Fibroblast of skin of left biceps (primary cell): ENCODE measurements at regions not wholly inside any gene's neighbourhood (a gene's known extent, or its start where the extent isn't known, plus 50 kb on each side); places are given as distances from the start of the nearest gene placed in this dataset.
"Not testable (repeated sequence)": the region's sequence is repeated elsewhere in the genome, so short reads cannot be mapped to it uniquely, and the experiment has no call there.

Source experiments
- DNase-seq, 2 experiments: peaks; one replicate each; pipeline ENCODE4 v3.0.0-alpha.2; 2013; ENCODE audit warnings: low read depth in 2 of 2

DNA sequence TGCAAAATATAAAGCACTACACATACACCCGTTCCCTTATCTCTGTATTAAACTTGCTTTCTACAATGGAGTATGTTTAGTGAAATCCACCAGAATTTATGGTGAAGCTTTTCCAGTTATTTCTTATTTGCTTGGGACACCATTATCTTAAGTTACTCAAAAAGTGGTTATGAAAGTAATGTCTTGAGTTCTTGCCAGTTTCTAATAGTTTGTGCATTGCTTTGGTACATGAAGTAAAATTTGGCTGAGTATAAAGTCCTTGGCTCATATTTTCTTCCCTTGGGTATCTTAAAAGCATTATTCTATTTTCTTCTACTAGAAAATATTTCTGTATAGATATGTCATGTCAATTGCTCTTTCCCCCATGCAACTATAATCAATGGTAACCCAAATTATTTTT is 85.2 kb downstream of the POLR1F start:
- DNase-seq = peak in 1 of 2 experiments; percentile 1

DNA sequence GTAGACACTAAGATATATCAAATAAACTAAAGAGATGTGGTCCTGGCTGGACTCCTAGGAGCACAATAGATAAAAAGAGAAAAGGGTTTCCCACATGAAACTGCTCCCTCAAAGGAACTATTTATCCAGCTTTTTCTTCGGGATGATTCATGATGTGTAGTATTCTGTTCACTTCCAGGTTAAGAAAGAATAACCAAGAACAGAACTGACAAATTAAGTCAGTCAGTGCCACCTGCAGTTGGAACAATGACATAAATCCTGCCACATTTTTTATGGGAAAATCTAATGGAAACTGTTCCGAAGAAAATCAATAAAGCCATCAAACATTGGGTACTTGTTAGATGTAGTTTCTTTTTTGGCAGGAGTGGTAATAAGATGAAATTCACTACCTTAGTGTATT is 87.1 kb downstream of the POLR1F start:
- DNase-seq = no peak

DNA sequence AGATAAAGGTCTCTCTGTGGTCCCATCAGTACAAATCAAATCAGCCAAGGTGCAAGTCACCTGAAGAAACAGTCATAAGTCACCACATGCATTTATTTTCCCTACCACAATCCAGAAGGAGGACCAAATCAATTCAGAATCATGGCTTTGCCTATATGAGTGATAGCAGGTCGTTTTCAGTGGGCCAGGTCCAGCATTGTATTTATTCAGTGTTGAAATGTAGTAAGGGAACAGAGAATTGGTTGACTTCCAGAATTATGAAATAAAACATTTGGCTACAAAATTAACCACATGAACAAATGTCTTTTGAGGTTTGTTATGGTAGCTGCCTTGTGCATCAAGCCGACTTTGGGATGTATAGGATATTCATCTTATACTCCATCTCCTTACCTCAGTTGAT is 88.4 kb downstream of the POLR1F start:
- no peak for DNase-seq

GRCh38 chr7:19619122-19619521 is 89.7 kb downstream of the POLR1F start:
- no peak for DNase-seq

GRCh38 chr7:19617901-19618300 is 90.9 kb downstream of the POLR1F start:
- DNase-seq = no peak

GRCh38 chr7:19610194-19610943 is 98.5 kb downstream of the POLR1F start:
- no peak for DNase-seq

DNA sequence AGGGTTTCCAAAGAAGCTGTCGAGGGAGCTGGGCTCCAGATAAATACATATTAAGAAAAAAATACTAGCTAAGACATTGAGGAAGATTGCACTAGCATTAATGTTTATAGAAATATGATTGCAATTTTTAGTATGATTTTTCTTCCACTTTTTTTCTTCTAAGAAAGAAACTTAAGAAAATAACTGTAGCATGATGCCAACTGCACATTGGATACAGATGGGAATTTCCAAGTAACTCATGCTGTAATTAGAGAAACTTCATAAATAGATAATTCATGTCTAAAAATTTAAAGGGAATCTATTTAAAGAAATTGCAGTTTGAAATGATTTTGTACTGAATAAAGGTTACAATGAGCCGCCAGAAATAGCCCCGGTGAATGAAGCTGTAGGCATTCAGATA is 119.4 kb downstream of the POLR1F start:
- no peak for DNase-seq

DNA sequence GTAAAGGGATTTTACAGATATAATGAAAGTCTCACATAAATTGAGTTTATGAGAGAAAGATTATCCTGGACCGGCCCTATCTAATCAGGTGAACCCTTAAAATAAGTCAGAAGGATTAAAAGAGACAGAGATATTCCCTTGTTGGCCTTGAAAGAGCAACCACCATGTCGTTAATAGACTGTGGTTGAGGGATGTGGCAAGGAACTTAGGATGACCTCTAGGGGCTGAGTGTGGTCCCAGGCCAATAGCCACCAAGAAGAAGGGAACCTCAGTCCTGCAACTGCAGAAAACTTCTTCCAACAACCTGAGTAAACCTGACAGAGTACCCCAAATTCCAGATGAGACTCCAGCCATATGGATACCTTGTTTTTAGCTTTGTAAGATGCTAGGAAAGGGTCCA is 121.5 kb downstream of the POLR1F start:
- DNase-seq = no peak

DNA sequence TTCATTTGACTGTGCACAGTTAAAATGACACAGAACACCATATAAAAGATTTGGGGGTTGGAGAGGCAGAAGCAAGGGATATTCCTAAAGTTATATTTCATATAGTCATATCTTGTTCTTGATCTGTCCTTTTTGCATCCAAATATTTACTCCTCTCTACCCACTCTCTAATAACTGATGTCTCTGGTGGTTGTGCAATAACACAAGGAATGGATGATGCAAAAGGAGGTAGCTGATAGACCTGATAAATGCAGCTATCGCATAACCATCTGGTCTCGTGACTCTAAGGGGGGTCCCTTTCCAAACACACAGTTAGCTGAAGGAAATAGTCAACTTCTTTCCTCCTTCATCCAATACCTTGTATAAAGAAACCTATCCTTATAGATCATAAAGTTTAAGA is 123.1 kb downstream of the POLR1F start:
- no peak for DNase-seq

DNA sequence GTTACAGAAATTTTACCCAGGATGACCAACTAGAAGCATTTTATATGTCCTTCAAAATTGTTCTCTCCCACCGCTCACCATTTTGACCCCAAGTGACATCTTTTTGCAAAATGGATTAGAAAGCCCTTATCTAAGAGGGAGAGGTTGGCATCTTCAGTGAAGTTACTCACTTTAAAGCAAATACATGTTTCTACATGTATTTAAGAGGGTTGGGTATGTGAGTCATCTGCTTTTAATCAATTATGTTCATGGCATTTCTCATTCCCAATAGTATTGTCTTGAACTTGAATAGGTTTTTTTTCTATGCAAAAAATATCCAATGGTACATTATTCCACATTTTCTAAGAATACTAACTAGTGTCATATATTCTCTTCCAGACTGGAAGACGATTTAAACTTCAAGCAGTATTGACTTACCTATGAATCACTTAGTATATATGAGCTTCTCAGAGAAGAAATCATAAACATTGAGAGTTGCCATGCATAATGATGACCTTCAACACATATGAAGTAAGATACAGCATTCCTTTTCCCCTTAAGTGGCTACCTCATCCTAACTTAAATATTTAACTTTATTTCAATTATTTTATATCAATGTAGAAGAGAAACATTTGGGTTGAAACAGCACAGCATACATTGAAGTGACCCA is 132.8 kb downstream of the POLR1F start:
- no peak for DNase-seq

DNA sequence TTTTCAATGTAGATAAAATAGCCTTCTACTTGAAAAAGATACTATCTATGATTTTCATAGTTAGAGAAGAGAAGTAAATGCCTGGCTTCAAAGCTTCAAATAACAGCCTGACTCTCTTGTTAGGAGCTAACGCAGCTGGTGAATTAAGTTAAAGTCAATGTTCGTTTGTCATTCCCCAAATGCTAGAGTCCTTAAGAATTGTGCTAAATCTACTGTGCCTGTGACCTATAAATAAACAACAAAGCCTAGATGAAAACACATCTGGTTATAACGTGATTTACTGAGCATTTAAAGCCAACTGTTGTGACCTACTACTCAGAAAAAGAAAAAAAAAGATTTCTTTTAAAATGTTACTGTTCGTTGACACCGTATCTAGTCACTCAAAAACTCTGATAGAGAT is 134.7 kb downstream of the POLR1F start:
- DNase-seq = no peak

GRCh38 chr7:19572566-19572965 is 136.3 kb downstream of the POLR1F start:
- DNase-seq = no peak

- DNase-seq = no peak
Measured at GRCh38 chr7:19567011-19567410, 141.8 kb downstream of the POLR1F start.

GRCh38 chr7:19565602-19566001 is 143.2 kb downstream of the POLR1F start:
- DNase-seq = no peak

GRCh38 chr7:19561121-19561805 is 147.6 kb downstream of the POLR1F start:
- DNase-seq = no peak

GRCh38 chr7:19560111-19560883 is 148.5 kb downstream of the POLR1F start:
- no peak for DNase-seq

DNA sequence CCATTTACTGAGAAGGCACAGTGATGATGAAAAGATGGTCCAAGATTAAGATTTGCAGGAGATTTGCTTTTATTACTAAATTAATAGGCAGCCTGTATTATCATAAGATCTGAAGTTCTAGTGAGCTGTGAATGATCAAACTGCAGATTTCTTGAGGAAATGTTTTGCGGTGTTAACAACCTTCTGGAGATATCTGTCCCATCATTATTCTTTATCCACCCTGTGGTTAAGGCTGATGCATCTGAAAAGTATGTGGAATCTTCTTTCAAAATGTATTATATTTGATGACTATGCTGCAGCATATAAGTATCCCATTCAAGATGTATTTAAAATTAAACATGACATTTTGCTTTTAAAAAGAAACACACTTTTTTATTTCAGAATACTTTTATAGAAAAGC is 150.3 kb downstream of the POLR1F start:
- peak; percentile 45 to 50 for DNase-seq

GRCh38 chr7:19557726-19558465 is 150.9 kb downstream of the POLR1F start:
- DNase-seq = no peak

- no peak for DNase-seq
Measured at GRCh38 chr7:19554581-19554980, 154.3 kb downstream of the POLR1F start.

DNA sequence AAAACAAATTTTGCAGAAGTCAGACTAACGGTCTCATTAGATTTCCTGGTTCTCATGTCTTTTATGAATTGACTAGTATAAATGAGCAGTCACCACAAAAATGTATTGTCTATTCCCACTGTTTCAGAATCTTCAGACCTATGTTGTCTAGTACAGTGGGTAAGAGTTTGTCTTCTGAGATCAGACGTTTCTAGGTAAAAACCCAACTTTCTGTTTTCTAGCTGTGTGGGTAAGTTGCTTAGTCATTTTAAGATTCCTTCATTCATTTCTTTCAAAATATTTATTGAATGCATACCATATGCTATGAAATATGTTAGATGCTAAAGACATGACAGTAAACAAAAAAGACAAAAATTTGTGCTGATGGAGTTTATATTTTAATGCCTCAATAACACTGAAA is 156.3 kb downstream of the POLR1F start:
- no peak for DNase-seq

DNA sequence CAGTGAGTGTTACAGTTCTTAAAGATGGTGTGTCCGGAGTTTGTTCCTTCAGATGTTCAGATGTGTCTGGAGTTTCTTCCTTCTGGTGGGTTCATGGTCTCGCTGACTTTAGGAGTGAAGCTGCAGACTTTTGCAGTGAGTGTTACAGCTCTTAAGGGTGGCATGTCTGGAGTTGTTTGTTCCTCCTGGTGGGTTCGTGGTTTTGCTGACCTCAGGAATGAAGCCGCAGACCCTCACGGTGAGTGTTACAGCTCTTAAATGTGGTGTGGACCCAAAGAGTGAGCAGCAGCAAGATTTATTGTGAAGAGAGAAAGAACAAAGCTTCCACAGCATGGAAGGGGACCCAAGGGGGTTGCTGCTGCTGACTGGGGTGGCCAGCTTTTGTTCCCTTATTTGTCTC is 159.6 kb downstream of the POLR1F start:
- DNase-seq = not testable (repeated sequence)
